UCSD-AML1 (cell line): ENCODE measurements at regions not wholly inside any gene's neighbourhood (a gene's known extent, or its start where the extent isn't known, plus 50 kb on each side); places are given as distances from the start of the nearest gene placed in this dataset.

Source experiments
- DNase-seq: peaks from one replicate; lab custom pipeline; 2025; ENCODE audit not compliant: unreplicated experiment; lab: John Stamatoyannopoulos, UW

DNA sequence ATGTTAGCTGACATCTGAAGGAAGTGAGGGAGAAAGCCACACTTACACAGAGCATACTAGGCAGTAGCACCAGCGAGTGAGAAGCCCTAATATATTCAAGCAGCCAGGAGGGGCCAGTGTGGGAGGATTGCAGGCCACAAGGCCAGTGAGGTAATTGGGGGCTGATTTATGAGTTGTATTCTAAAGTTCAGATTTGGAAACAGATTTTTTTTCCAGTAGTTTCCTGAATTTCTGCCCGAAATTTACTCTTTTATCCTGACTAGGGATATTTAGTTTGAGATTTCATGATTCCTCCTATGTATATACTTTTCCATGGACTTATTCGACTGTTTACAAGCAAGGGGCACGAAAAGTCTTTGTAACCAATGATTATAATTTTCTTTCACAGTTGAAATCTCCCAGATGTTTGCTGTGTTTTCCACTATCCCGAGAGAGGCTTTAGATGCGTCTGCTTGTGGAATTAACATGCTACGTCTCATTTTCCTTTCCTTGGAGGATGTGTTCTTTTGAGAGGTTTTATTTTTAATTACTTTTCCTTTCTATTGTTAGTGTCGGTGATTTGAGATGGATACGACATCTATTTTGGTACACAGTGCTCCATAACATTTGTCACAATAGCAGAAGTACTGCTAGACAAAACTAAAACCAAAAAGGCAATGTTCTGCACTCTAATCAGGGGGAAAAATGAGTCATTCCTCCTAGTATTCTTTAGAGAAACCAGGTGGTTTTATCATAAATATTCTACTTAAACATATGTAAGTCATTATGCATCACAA lies 356.3 kb upstream of the HSF2 start:
- no peak for DNase-seq

DNA sequence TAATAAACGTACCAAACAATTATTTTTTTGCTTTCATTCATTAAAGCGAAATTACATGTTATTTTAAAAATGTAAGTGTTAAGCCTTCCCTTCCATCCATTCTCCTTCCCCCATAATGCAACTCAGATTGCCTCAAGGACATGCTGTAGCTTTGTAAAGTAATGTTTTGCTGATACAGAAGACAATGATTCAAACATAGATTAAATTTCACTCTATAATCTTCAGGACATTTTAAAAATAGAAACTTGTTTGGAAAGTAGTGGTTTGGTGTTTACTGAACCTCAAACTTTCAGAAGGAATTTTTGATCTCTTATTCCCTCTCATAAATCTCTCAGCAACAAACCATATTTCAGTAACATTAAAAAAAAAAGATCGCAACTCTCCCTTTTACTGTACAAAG lies 350.9 kb upstream of the HSF2 start:
- no peak for DNase-seq

DNA sequence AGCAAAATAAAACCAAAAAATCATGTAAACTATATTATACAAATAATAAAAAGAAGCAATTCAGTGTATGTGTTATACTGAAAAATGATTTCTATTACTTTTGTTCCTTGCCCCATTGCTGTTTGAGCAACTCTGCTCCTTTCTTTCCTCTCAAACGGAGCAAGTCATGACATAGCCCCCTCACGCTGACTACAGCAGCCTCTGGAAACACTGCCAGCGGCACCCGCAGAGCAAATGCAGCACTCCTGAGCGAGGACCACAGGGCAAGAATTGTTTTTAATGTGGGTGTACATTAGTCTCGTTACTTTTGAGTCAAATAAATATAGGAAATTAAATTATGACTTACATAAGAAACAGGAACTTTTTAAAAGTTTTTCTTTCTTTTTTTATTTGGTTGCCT lies 350.1 kb upstream of the HSF2 start:
- DNase-seq = no peak

DNA sequence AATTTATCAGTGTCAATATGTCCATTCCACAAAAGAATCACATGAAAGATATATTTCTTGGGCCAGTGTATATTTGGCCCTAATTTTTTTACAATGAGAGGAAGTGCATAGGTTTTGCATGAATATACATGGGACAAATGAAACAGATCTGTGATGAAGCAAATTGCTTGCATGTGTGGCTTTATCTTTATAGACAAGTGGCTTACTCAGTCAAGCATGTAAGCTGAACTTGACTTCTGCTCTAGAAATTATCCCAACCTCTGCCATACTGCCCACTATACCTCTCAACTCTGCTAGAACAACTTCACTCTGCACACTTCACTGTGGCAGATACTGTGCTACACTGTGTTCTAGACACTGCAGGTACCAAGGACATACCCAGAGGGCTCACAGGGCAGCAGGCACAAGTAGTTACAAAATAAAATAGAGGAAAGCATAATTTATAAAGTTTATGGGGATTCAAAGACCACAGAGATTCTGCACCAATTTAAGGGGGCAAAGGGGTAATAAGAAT lies 349.2 kb upstream of the HSF2 start:
- DNase-seq = no peak

DNA sequence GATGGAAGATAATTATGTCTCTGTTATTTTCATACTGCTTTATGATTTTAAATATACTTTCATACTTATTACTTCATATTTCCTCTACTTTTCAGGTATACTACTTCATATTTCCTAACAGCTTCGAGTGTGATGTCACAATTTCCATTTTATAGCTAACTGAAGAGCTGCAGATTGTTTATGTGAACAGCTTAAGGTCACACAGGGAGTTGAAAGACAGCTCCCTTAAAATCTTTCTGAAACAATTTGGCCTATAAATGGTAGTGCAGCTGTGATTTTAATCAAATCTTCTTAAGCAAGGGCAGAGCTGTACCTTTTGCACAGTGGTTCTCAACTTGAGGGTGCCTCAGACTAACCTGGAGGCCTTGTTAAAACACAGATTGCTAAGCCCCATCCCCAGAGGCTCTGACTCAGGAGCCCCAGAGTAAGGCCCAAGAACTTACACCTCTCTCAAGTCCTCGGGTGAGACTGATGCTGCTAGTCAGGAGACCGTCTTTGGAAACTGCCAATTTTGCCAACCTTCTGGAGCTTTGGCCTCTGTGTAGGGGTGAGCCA lies 347.0 kb upstream of the HSF2 start:
- DNase-seq = no peak

DNA sequence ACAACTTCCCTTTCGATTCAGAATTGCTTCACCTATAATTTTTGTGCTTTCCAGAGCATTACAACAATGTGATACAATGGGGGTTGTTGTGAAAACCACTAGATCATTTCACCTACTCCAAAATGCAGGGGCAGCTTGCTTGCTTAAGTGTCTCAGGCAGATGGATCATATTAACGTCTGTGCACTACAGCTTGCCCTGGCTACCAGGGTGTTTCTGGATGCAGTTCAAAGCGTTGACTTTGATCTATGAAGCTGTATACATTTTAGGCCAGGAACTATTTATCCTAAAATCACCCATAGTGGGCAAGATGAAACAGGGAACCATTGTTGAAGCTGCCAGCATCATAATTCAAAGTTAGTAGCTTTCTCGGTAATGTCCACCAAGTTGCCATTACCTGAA lies 339.5 kb upstream of the HSF2 start:
- DNase-seq = no peak

DNA sequence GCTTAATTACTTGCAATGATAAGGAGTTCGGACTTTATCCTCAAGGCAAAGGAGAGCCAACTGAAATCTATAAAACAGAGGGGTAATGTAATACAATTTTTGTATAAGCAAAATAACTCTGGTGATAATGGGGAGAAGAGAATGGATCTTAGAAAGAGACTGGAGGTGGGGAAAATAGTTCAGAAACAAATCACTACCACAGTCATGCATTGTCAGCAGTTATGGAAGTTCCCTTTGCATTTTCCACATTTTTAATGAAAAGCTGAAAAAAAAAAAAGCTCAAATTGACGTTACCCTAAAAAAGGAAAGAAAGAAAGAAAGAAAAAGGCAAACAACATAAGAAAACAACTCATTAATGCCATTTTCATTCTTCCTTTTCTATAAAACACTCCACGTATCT lies 337.6 kb upstream of the HSF2 start:
- no peak for DNase-seq

DNA sequence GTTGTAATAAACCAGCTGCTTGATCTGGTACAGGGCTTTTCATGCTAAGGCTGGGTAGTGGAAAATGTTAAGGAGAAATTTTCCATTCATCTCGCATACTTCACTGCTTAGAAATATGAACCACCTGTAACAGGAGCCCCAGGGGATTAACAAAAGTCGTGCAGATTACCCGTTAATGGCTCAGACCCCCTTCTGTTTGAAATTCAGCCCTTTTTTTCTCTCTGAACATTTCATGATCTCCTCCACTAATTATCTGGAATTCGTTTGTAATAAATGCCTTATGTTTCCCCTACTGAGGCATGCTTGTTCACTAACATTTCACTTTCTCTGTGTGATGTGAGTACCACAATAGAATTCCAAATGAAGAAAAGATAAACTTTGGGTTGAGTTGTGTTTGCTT lies 336.4 kb upstream of the HSF2 start:
- DNase-seq = no peak

DNA sequence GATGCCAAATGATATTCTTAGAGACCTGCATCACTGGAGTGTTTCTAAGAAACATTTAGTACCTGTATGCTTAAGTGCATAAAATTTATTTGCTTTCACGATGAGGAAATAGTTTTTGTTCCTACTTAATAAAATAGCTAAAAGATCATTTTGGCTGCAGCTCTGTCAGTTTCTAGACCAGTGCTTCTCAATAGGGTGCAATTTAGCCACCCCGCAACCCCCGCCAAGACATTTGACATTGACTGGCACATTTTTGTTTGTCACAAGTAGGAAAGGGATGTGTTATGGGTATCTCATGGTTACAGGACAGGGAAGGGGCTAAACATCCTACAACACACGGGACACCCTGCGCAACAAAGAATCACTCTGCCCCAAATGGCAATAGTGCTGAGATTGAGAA lies 335.7 kb upstream of the HSF2 start:
- no peak for DNase-seq

DNA sequence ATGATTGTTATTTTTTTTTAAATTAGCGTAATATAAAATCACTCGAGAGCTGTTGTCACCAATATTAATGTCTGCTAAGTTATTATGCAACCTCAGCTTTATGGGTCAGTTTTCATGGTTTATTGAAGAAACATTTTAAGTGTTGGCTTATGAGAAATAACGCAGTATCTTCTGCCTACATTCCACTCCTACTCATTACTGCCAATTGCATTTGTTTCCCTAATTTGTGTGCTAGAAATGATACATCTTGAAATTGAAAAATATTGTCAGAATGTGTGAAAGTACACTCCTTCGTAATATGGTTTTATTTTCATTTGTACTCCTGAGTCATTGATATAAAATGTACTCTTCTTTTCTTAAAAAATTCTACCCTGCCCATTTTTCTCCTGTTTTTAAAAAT lies 333.3 kb upstream of the HSF2 start:
- DNase-seq = no peak

DNA sequence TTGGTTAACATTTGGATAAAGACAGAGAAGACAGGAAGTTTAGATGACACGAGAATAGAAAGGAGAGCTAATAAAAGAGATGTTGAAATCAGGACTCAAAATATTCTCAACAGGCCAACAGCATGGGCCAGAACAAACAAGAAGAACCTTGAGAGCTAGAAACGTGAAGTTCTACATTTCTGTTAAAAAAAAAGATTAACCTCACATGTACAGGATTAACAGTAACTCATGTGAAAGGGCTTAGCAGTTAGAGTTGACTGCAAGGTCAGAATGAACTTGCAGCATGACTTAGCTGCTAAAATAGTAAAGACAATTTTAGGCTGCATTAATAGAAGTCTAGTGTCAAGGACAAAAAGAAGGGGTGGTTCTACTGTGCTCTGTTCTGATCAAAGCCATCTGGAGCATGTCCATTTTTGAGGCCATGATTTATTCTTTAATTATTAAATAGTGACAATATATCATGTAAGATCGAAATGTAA lies 331.1 kb upstream of the HSF2 start:
- DNase-seq = no peak

DNA sequence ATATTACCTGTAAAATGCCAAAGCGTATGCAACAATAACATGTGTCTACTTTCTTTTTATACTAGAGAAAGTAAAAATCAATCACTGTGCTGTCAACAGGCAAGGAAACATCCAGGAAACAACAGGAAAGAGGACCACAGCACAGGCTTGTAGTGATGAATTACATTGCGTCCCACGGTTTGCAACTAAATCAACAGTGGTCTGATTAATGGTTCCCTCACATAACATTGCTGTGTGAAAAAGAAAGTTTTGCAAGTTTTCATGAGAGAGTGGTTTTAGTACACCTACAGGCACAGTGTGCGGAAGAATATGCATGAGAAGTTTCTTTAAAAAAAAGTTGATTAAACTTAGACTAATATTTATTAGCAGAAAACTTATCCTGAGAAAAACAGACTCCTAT lies 329.5 kb upstream of the HSF2 start:
- no peak for DNase-seq

DNA sequence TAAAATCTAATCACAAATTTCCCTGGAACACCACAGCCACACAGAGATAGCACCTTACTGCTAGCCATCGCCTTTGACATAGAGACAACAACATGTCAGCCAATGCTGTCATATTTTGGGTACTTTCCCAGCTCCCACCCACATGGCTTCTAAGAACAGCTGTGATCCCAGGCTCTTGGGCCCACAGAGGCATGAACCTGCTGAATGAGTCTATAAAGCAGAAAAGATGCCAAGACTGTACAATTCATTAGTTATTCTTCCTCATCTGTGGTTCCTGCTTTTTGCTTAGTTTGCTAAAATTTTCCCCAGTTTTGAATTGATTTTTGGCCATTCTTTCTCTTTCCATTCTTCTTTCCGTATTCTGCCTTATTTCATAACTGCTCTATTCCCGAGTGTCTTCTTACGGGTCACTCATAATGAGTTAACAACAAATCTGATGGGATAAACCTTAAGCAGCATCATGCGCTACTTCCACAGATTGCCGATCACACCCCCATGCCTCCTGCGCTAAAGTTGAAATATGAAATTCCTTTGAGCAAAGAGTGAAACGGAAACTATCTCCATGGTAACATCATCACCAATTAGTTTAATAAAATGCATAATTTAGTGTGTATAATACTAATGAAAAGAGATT lies 327.3 kb upstream of the HSF2 start:
- DNase-seq = no peak

DNA sequence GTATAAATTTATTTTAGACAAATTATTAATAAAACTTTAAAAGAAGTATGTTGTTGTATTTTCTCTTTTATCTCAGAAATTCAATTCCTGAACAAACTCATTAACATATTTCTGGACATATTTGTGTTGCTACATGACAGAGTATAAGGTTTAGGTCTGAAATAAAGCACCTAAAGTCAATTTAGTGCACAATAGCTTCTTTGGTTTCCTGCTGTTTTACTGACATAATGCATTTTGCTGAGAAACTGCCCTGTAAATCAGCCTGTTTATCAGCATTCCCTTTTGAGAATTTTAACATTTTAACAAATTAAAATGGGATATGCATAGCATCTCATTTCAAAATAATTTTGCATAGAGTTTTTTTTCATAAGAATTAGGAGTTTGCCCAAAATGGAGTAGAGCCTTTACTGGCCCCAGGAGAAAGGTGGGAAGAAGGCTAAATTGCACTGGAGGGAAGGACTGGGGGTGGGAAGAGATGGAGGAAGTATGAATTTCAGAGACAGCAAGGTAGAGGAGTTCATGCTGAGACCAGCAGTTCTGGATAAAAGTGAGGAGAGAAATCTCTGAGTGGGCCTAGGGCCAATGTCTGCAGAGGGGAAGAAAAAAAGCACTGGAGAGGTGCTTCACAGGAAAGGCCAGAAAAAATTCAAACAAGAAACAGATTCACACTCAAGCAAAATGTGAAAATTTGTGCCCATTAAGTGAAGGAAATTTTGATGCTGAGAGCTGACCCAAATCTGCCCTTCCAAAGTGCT lies 324.2 kb upstream of the HSF2 start:
- DNase-seq = no peak

DNA sequence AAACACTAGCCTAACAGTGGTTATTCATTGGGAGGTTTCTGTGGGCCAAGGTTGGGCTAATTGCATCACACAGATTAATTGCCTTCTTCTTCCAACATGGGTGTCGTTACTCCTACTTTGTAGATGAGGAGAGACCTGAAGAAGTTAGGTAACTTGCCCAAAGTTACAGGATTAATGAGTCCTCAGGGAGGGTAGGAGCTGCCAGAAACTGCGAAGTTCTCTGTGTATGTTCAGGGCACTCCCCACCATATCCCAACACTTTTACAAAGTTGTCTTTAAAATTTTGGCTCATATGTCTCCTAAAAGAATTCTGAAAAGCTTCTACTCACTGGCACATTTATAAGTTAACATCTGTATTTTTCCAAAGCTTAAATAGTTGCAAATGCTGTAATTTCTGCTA lies 323.5 kb upstream of the HSF2 start:
- no peak for DNase-seq

DNA sequence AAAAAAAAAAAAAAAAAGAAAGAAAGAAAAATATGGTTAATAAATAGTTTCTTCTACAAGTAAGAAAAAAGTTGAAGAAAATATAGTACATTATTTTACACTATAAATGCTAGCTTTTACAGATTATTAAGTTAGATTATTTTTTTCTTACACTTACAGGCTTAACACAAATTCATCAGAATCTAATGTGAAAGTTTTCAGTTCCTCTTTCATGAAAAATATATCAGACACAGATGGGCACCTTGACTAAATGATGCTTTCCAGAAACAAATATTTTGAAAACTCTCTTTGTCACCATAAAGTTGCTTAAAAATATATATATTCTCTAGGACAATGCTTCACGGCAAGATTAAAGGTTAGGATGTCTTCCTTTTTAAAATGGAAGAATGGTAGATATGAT lies 321.8 kb upstream of the HSF2 start:
- DNase-seq = no peak

DNA sequence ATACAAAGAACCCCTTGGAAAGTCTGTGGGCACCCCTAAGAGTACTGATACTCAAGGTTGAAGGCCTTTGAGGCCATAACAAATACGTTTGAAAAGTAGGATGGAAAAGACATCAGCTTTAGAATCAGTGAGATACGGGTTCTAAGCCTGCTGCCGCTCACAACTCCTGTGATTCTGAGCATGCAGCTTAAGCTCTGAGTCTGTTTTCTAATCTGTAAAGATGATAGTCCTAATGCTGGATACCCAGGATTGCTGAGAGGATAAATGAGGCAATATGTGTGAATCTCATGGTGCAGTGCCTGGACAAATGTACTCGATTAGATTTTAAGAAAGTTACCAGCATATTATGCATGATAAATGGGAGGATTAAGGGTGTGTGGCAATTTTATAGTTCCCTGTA lies 321.0 kb upstream of the HSF2 start:
- DNase-seq = no peak

DNA sequence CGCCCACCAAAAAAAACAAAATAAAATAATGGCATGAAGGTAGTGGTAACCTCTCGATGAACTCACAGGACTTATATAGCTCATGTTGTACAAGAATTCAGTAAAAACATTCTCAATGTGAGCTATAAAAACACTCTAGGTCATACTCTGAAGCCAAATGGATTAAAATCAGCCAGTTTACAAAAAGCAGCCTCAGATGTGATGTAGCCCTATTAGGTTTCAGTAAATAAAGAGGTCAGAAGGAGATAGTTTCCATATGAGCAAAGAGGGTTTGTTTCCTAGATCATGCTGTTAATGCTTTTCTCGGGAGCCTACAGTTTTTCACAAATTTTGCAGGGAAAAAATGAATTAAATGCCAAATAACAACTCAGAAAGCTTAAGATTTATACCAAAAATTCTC lies 319.5 kb upstream of the HSF2 start:
- no peak for DNase-seq

DNA sequence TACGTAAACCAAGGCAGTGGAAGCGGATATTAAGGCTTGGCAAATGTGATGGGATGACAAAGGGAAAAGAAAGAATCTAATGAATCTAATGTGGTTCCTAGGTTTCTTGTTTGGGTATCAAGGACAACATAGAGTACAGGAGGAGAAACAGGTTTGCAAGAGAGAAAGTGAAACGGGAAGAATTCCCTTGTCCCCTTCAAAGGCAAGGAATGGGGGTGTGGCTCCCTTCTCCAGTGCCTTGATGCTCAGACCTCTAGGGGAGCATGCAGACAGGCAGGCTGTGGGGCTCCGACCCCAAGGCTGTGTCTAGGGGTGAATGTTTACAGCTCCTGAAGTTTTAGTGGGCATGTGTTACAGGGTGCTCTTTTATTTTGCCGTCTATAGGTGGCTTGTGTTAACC lies 317.5 kb upstream of the HSF2 start:
- no peak for DNase-seq

DNA sequence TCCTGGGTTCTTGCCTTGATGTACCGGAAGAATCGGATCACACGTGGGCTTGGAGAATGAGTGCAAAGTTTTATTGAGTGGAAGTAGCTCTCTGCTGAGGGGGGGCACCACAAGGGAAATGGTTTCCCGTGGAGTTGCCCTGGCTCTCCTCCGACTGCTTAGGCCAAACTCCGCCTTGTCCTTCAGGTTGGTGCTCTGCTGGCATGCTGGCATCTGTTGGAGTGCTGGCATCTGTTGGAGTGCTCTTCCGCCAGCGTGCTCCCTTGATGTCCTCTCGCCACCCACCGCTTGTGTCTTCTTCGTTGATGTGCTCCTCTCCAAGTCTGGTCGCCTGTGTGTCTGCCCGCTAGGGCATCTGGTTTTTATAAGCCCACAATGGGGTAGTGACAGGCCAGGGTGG lies 317.1 kb upstream of the HSF2 start:
- DNase-seq = no peak

DNA sequence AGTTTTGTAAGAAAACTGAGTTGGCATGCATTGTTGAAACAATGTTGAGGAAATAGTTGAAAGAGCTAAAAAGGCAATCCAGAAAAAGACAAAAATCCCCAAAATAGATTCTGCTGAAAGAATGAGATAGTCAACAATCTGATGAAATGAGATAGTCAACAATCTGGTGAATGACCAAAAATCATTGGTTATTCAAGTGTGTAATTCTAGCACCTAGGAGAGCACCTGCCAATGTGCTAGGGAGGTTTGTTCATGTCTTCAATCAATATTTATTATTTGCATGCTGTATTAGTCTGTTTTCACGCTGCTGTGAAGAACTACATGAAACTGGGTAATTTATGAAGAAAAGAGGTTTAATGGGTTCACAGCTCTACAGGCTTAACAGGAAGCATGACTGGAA lies 307.1 kb upstream of the HSF2 start:
- no peak for DNase-seq

DNA sequence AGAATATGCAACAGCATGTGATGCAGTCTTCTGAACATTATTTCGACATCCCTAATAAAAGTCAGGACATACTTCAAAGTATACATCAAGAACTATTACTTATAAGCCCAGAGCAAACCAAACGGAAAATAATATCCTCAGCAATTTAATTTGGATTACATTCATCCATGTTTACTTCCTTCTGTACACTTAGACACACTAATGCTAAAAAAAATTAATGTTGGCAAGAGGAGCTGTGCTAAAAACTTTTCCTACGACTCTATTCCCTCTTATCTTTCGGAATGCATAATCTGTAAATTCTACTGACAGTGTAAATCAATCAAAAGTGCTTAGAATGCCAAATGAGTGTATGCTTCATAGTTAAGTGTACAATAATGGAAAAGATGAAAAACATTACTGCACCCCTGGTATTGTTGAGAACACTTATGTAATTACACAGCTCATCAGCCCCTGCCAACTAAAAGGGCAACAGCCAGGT lies 301.2 kb upstream of the HSF2 start:
- no peak for DNase-seq
